ENCODE measurements at regions not wholly inside any gene's neighbourhood (a gene's known extent, or its start where the extent isn't known, plus 50 kb on each side); places are given as distances from the start of the nearest gene placed in this dataset.

GRCh38 chr17:13087802-13088201 lies 70.0 kb upstream of the ELAC2 start:
- H3K79me1 ChIP-seq (ENCODE audit: low read depth, low read length): no peaks in the 10 kb centered on the region
- H3K18ac ChIP-seq (ENCODE audit: extremely low read depth, low read length): no peak overlapping the region
- no peak overlapping the region for H3K56ac ChIP-seq (replicated peaks; ENCODE audit: insufficient read length, low read depth, low read length)
- no peak overlapping the region for H3K9ac ChIP-seq (replicated peaks in 1 of 4; ENCODE audit: extremely low read depth in 1 of 4, low read depth in 3 of 4, low read length in 3 of 4)
- H2AFZ ChIP-seq (ENCODE audit: low read length): no peak overlapping the region
- H3K27me3 ChIP-seq (replicated peaks in 1 of 4; ENCODE audit: control insufficient read depth in 3 of 4, extremely low read depth in 1 of 4, insufficient read depth in 3 of 4, low read length in 3 of 4): no peaks in the 10 kb centered on the region
- no peak overlapping the region for H3K4ac ChIP-seq (replicated peaks; ENCODE audit: insufficient read length, low read depth, low read length)
- no peaks in the 10 kb centered on the region for H3K4me1 ChIP-seq (replicated peaks in 1 of 4; ENCODE audit: control insufficient read depth in 3 of 4, insufficient read depth in 4 of 4, low read length in 3 of 4)
- H3K36me3 ChIP-seq (ENCODE audit: control insufficient read depth in 2 of 4, insufficient read depth in 4 of 4, low read length in 3 of 4): no peaks in the 10 kb centered on the region
- H3K14ac ChIP-seq (ENCODE audit: insufficient read length): no peak overlapping the region
- ChIA-PET POLR2A (ENCODE audit: partially characterized antibody) (no interaction called here), CTCF (ENCODE audit: partially characterized antibody) (interaction anchor here (0.9 to 3.1 kb wide), 3 partner anchors 11 to 57 kb away, joined by 3 to 17 read pairs (median 5); no protein-coding TSS in a partner anchor)
- H4K5ac ChIP-seq (ENCODE audit: insufficient read length, low read depth, low read length): no peak overlapping the region
- H3K23ac ChIP-seq (ENCODE audit: insufficient read length): no peak overlapping the region
- no peak overlapping the region for H4K8ac ChIP-seq (ENCODE audit: extremely low read depth, insufficient read depth, low read length)
- WGBS, 2 experiments (ENCODE audit: extremely low coverage in 1 of 2, insufficient coverage in 1 of 2, insufficient read length in 1 of 2, insufficient replicate concordance in 2 of 2, low coverage in 1 of 2, low lambda C conversion rate in 2 of 2, missing lambda C conversion rate in 1 of 2): 87% methylated on average over 3 of the region's 3 CpGs; no CpG with 5 or more reads in 1 of the 2 experiments
- no peak overlapping the region for H3K4me2 ChIP-seq (ENCODE audit: insufficient read depth in 1 of 2, low read depth in 2 of 2, low read length in 2 of 2)
- H3K9me3 ChIP-seq (ENCODE audit: insufficient read depth in 2 of 2, low read depth in 1 of 2, low read length in 1 of 2): no peaks in the 10 kb centered on the region
- no peak overlapping the region for H2BK120ac ChIP-seq (replicated peaks; ENCODE audit: low read depth, low read length)
- no peak for FAIRE-seq
- no peak for TF ChIP-seq BRCA1 (IDR thresholded peaks at IDR 0.05; ENCODE audit: low read depth, low read length)
- TF ChIP-seq KDM4A (IDR thresholded peaks at IDR 0.05; ENCODE audit: low read depth, low read length, severe bottlenecking): no peak
- TF ChIP-seq TCF12 (IDR thresholded peaks at IDR 0.05; ENCODE audit: low read depth, low read length): no peak
- no peak for TF ChIP-seq GTF2F1 (IDR thresholded peaks at IDR 0.05; ENCODE audit: borderline replicate concordance, low read depth, low read length)
- DNase-seq (ENCODE audit: low read depth in 1 of 2, low spot score in 2 of 2): no peak
- no peak overlapping the region for H3K27ac ChIP-seq (ENCODE audit: low read depth, low read length)
- no peaks in the 10 kb centered on the region for H4K20me1 ChIP-seq (replicated peaks in 1 of 2; ENCODE audit: control insufficient read depth in 1 of 2, insufficient read depth in 2 of 2, low read length in 2 of 2)
- H3K4me3 ChIP-seq (ENCODE audit: extremely low read depth in 1 of 4, insufficient read depth in 2 of 4, low read depth in 3 of 4, low read length in 4 of 4): no peak overlapping the region
- no peak overlapping the region for H4K91ac ChIP-seq (replicated peaks; ENCODE audit: insufficient read length, low read length)
- no peaks in the 10 kb centered on the region for H3K23me2 ChIP-seq (ENCODE audit: low read depth, low read length)
- no peak overlapping the region for H2AK5ac ChIP-seq (ENCODE audit: low read depth, low read length)
- no peak overlapping the region for H2BK12ac ChIP-seq (ENCODE audit: low read depth, low read length)
- no peaks in the 10 kb centered on the region for H3K79me2 ChIP-seq (ENCODE audit: control insufficient read depth in 1 of 2, insufficient read depth in 2 of 2, low read length in 2 of 2)
- H2BK20ac ChIP-seq (ENCODE audit: low read length): no peak overlapping the region
- no peak overlapping the region for H2BK5ac ChIP-seq (ENCODE audit: low read depth, low read length)
- H2BK15ac ChIP-seq (ENCODE audit: low read length): no peak overlapping the region
